Neural cell (in vitro differentiated cells): ENCODE measurements at regions not wholly inside any gene's neighbourhood (a gene's known extent, or its start where the extent isn't known, plus 50 kb on each side); places are given as distances from the start of the nearest gene placed in this dataset.

Source experiments
- H2AFZ ChIP-seq: fragments of 200-600, 300-800 bp; sonication (generic), shearing (Covaris generic); 2 replicates; pipeline ENCODE4 v1.6.0; 2014; ENCODE audit warnings: low read depth, mild to moderate bottlenecking, antibody characterized with exemption, low read length, moderate library complexity
- H3F3A ChIP-seq: fragments of 200-600 bp; shearing (Covaris generic); 2 replicates; pipeline ENCODE4 v1.6.1; 2016; ENCODE audit warnings: mild to moderate bottlenecking, moderate library complexity, mixed read lengths, antibody characterized with exemption, low read length; ENCODE audit not compliant: insufficient read depth, poor library complexity, severe bottlenecking
- H3K27ac ChIP-seq: fragments of 200-600, 300-800 bp; sonication (generic), shearing (Covaris generic); 2 replicates; pipeline ENCODE4 v1.5.1; 2014; ENCODE audit warnings: mild to moderate bottlenecking, low read length, moderate library complexity
- H3K27me3 ChIP-seq: fragments of 300-800, 200-600 bp; sonication (generic), shearing (Covaris generic); 2 replicates; pipeline ENCODE4 v1.6.0; 2014; ENCODE audit warnings: mild to moderate bottlenecking, low read depth, low read length, moderate library complexity; ENCODE audit not compliant: insufficient read depth
- H3K36me3 ChIP-seq: fragments of 300-800, 200-600 bp; sonication (generic), shearing (Covaris generic); 2 replicates; pipeline ENCODE4 v1.5.1; 2014; ENCODE audit warnings: mild to moderate bottlenecking, antibody characterized with exemption, low read length, moderate library complexity; ENCODE audit not compliant: insufficient read depth
- H3K4me2 ChIP-seq: fragments of 300-800, 200-600 bp; sonication (generic), shearing (Covaris generic); 2 replicates; pipeline ENCODE4 v1.6.0; 2014; ENCODE audit warnings: mild to moderate bottlenecking, low read length
- H3K4me3 ChIP-seq: fragments of 300-800, 200-600 bp; sonication (generic), shearing (Covaris generic); 2 replicates; pipeline ENCODE4 v1.5.1; 2014; ENCODE audit warnings: mild to moderate bottlenecking, low read length, moderate library complexity
- H3K79me2 ChIP-seq: fragments of 200-600 bp; shearing (Covaris generic); replicated peaks from 2 replicates; pipeline ENCODE4 v1.6.0; 2014; ENCODE audit warnings: mild to moderate bottlenecking, low read length, moderate library complexity; ENCODE audit not compliant: insufficient read depth
- H3K9ac ChIP-seq: fragments of 300-800, 200-600 bp; sonication (generic), shearing (Covaris generic); 2 replicates; pipeline ENCODE4 v1.6.1; 2016; ENCODE audit warnings: mild to moderate bottlenecking, low read length, mixed read lengths
- H3K9me2 ChIP-seq: fragments of 200-600 bp; shearing (Covaris generic); 2 replicates; pipeline ENCODE4 v1.6.1; 2016; ENCODE audit warnings: mild to moderate bottlenecking, low read length, mixed read lengths; ENCODE audit not compliant: insufficient read depth
- H3K9me3 ChIP-seq: fragments of 200-600, 300-800 bp; sonication (generic), shearing (Covaris generic); 2 replicates; pipeline ENCODE4 v1.6.1; 2016; ENCODE audit warnings: mild to moderate bottlenecking, mixed run types, low read length, moderate library complexity, mixed read lengths
- H4K20me1 ChIP-seq: fragments of 200-600 bp; shearing (Covaris generic); 2 replicates; pipeline ENCODE4 v1.6.1; 2016; ENCODE audit warnings: mild to moderate bottlenecking, mixed run types; ENCODE audit not compliant: insufficient read depth
- CTCF ChIP-seq: fragments of 450-650 bp; IDR thresholded peaks from 2 replicates; pipeline ENCODE4 v1.5.1; 2014; ENCODE audit warnings: antibody characterized with exemption, mild to moderate bottlenecking, moderate library complexity; ENCODE audit not compliant: poor library complexity, severe bottlenecking
- EP300 ChIP-seq: fragments of 450-650 bp; conservative IDR thresholded peaks from 2 replicates; pipeline ENCODE4 v1.6.1; 2014; ENCODE audit warnings: antibody characterized with exemption, mild to moderate bottlenecking, moderate library complexity; ENCODE audit not compliant: poor library complexity, severe bottlenecking
- EZH2 ChIP-seq: fragments of 200-600, 300-800 bp; shearing (Covaris generic), sonication (generic); IDR thresholded peaks from 2 replicates; pipeline ENCODE4 v1.6.1; 2014; ENCODE audit warnings: antibody characterized with exemption, low read length, borderline replicate concordance, mild to moderate bottlenecking; ENCODE audit not compliant: insufficient read depth, poor library complexity, severe bottlenecking
- MXI1 ChIP-seq: fragments of 450-650 bp; conservative IDR thresholded peaks from 2 replicates; pipeline ENCODE4 v1.6.1; 2014; ENCODE audit warnings: antibody characterized with exemption, mild to moderate bottlenecking; ENCODE audit not compliant: poor library complexity, severe bottlenecking
- POLR2AphosphoS5 ChIP-seq: IDR thresholded peaks from 2 replicates; pipeline ENCODE4 v1.6.1; 2012
- RAD21 ChIP-seq: fragments of 450-650 bp; conservative IDR thresholded peaks from 2 replicates; pipeline ENCODE4 v1.6.1; 2014; ENCODE audit warnings: antibody characterized with exemption, mild to moderate bottlenecking, moderate library complexity
- REST ChIP-seq: IDR thresholded peaks from 2 replicates; pipeline ENCODE4 v1.6.1; 2012; ENCODE audit warnings: borderline replicate concordance
- SMC3 ChIP-seq: fragments of 450-650 bp; conservative IDR thresholded peaks from 2 replicates; pipeline ENCODE4 v1.6.1; 2014; ENCODE audit warnings: antibody characterized with exemption, mild to moderate bottlenecking, moderate library complexity; ENCODE audit not compliant: poor library complexity
- TAF1 ChIP-seq: IDR thresholded peaks from 2 replicates; pipeline ENCODE4 v1.6.1; 2012; ENCODE audit warnings: low read depth

- H4K20me1 ChIP-seq: no peaks in the 10 kb centered on the region
- H3K9me3 ChIP-seq: no peaks in the 10 kb centered on the region
- no peak overlapping the region for H3K9ac ChIP-seq
- no peaks in the 10 kb centered on the region for H3F3A ChIP-seq
- H3K79me2 ChIP-seq: no peaks in the 10 kb centered on the region
- H2AFZ ChIP-seq: no peak overlapping the region
- no peak overlapping the region for H3K4me2 ChIP-seq
- no peaks in the 10 kb centered on the region for H3K36me3 ChIP-seq
- no peak overlapping the region for H3K27ac ChIP-seq
- TF ChIP-seq EP300: no peak
- no peak for TF ChIP-seq POLR2AphosphoS5
- no peak for TF ChIP-seq RAD21
- no peak for TF ChIP-seq REST
- no peak for TF ChIP-seq EZH2
- TF ChIP-seq CTCF: no peak
- TF ChIP-seq TAF1: no peak
- TF ChIP-seq SMC3: no peak
- TF ChIP-seq MXI1: no peak
- H3K4me3 ChIP-seq: no peak overlapping the region
- H3K27me3 ChIP-seq: no peaks in the 10 kb centered on the region
- no peaks in the 10 kb centered on the region for H3K9me2 ChIP-seq
These were observed 582.3 kb downstream of the CAAP1 start for GRCh38 chr9:26310294-26310693.

- H3K4me2 ChIP-seq: no peak overlapping the region
- no peak overlapping the region for H3K4me3 ChIP-seq
- no peaks in the 10 kb centered on the region for H3K79me2 ChIP-seq
- H3K9ac ChIP-seq: no peak overlapping the region
- no peak for TF ChIP-seq CTCF
- TF ChIP-seq SMC3: no peak
- no peak for TF ChIP-seq POLR2AphosphoS5
- TF ChIP-seq EP300: no peak
- no peak for TF ChIP-seq REST
- no peak for TF ChIP-seq MXI1
- TF ChIP-seq TAF1: no peak
- no peak for TF ChIP-seq RAD21
- TF ChIP-seq EZH2: no peak
- no peak overlapping the region for H2AFZ ChIP-seq
- no peak overlapping the region for H3K27ac ChIP-seq
- no peaks in the 10 kb centered on the region for H3K27me3 ChIP-seq
- no peaks in the 10 kb centered on the region for H4K20me1 ChIP-seq
- H3K9me3 ChIP-seq: no peaks in the 10 kb centered on the region
- no peaks in the 10 kb centered on the region for H3F3A ChIP-seq
- no peaks in the 10 kb centered on the region for H3K36me3 ChIP-seq
- no peaks in the 10 kb centered on the region for H3K9me2 ChIP-seq
These were observed 584.3 kb downstream of the CAAP1 start for GRCh38 chr9:26308328-26308727.
